ENCODE measurements at regions not wholly inside any gene's neighbourhood (a gene's known extent, or its start where the extent isn't known, plus 50 kb on each side); places are given as distances from the start of the nearest gene placed in this dataset.

DNA sequence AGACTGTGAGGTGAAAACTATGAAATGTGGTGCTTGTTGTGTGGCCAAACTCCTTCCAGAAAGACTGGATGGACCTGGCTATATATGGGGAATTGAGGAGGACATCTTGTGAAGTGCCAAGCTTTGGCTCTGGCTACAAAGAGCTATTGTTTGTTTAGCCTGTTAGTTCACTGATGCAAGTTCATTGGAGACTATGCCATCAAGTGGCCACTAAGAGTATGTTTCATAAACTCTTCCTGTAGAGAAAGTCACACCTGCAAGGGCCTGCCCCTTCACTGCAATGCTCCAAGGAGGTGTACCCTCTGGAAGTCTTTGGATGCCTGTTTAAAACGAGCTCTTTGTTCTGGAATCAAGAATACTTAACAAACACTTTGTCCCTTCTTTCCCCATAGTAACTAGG is 382.0 kb downstream of the GABRG1 start:
- TF ChIP-seq CTCF (IDR thresholded peaks at IDR 0.05; ENCODE audit: low read depth, low read length, poor library complexity, severe bottlenecking) (no peak), EZH2phosphoT487 (IDR thresholded peaks at IDR 0.05; ENCODE audit: borderline replicate concordance, low read length) (no peak)
- H3K4me2 ChIP-seq (ENCODE audit: low read length) = no peak overlapping the region
- H3K9me2 ChIP-seq (replicated peaks; ENCODE audit: control insufficient read depth, low read length) = no peaks in the 10 kb centered on the region
- no peaks in the 10 kb centered on the region for H3K79me2 ChIP-seq (ENCODE audit: control insufficient read depth, low read length)
- H3K27me3 ChIP-seq (ENCODE audit: control insufficient read depth, low read length) = no peaks in the 10 kb centered on the region
- H3K4me3 ChIP-seq (ENCODE audit: low read length) = no peak overlapping the region
- no peaks in the 10 kb centered on the region for H4K20me1 ChIP-seq (ENCODE audit: control insufficient read depth, insufficient read depth, low read depth, low read length)
- no peak overlapping the region for H3K27ac ChIP-seq (ENCODE audit: low read depth, low read length)
- no peaks in the 10 kb centered on the region for H3K9me3 ChIP-seq (ENCODE audit: control insufficient read depth, insufficient read depth, low read length)
- H3K36me3 ChIP-seq (ENCODE audit: control insufficient read depth, low read length) = no peaks in the 10 kb centered on the region
- no peaks in the 10 kb centered on the region for H3K4me1 ChIP-seq (ENCODE audit: control insufficient read depth, low read length)
- no peaks in the 10 kb centered on the region for H3F3A ChIP-seq (ENCODE audit: control insufficient read depth, insufficient read depth)

GRCh38 chr4:45732161-45732560 is 391.7 kb downstream of the GABRG1 start:
- Histone ChIP-seq H3F3A (ENCODE audit: control insufficient read depth, insufficient read depth) (no peaks in the 10 kb centered on the region), H3K9me2 (replicated peaks; ENCODE audit: control insufficient read depth, low read length) (no peaks in the 10 kb centered on the region), H3K4me3 (ENCODE audit: low read length) (no peak overlapping the region), H3K36me3 (ENCODE audit: control insufficient read depth, low read length) (no peaks in the 10 kb centered on the region), H3K79me2 (ENCODE audit: control insufficient read depth, low read length) (no peaks in the 10 kb centered on the region), H3K9me3 (ENCODE audit: control insufficient read depth, insufficient read depth, low read length) (no peaks in the 10 kb centered on the region), H3K4me2 (ENCODE audit: low read length) (no peak overlapping the region), H4K20me1 (ENCODE audit: control insufficient read depth, insufficient read depth, low read depth, low read length) (no peaks in the 10 kb centered on the region), H3K27me3 (ENCODE audit: control insufficient read depth, low read length) (no peaks in the 10 kb centered on the region), H3K27ac (ENCODE audit: low read depth, low read length) (no peak overlapping the region), H3K4me1 (ENCODE audit: control insufficient read depth, low read length) (no peaks in the 10 kb centered on the region)
- no peak for TF ChIP-seq CTCF (IDR thresholded peaks at IDR 0.05; ENCODE audit: low read depth, low read length, poor library complexity, severe bottlenecking)
- TF ChIP-seq EZH2phosphoT487 (IDR thresholded peaks at IDR 0.05; ENCODE audit: borderline replicate concordance, low read length) = no peak

DNA sequence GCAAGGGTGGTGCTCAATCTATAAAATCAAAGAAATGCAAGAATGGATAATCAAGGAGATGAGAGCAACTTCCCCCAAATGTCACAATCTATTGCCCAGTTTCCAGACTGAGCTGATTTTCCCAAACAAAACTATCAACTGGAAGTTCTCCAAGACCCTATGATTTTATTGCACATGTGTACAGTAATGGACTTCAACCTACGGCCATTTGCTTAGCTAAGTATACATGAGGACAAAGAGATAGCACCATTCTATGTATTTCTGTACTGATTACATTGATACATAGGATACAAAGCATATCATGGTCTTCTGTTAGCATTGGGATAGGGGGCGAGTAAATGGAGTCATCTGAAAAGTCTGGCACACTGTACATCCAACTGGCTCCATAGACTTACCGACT is 407.8 kb downstream of the GABRG1 start:
- no peak overlapping the region for H3K4me3 ChIP-seq (ENCODE audit: low read length)
- H3K27me3 ChIP-seq (ENCODE audit: control insufficient read depth, low read length) = no peaks in the 10 kb centered on the region
- no peak overlapping the region for H3K4me2 ChIP-seq (ENCODE audit: low read length)
- no peak overlapping the region for H3K27ac ChIP-seq (ENCODE audit: low read depth, low read length)
- no peaks in the 10 kb centered on the region for H3F3A ChIP-seq (ENCODE audit: control insufficient read depth, insufficient read depth)
- H4K20me1 ChIP-seq (ENCODE audit: control insufficient read depth, insufficient read depth, low read depth, low read length) = no peaks in the 10 kb centered on the region
- no peaks in the 10 kb centered on the region for H3K9me3 ChIP-seq (ENCODE audit: control insufficient read depth, insufficient read depth, low read length)
- H3K79me2 ChIP-seq (ENCODE audit: control insufficient read depth, low read length) = no peaks in the 10 kb centered on the region
- no peaks in the 10 kb centered on the region for H3K9me2 ChIP-seq (replicated peaks; ENCODE audit: control insufficient read depth, low read length)
- H3K36me3 ChIP-seq (ENCODE audit: control insufficient read depth, low read length) = no peaks in the 10 kb centered on the region
- TF ChIP-seq EZH2phosphoT487 (IDR thresholded peaks at IDR 0.05; ENCODE audit: borderline replicate concordance, low read length) (no peak), CTCF (IDR thresholded peaks at IDR 0.05; ENCODE audit: low read depth, low read length, poor library complexity, severe bottlenecking) (no peak)
- H3K4me1 ChIP-seq (ENCODE audit: control insufficient read depth, low read length) = no peaks in the 10 kb centered on the region

- Histone ChIP-seq H3F3A (ENCODE audit: control insufficient read depth, insufficient read depth) (no peaks in the 10 kb centered on the region), H3K4me3 (ENCODE audit: low read length) (no peak overlapping the region), H3K4me2 (ENCODE audit: low read length) (no peak overlapping the region), H3K27me3 (ENCODE audit: control insufficient read depth, low read length) (no peaks in the 10 kb centered on the region), H3K9me3 (ENCODE audit: control insufficient read depth, insufficient read depth, low read length) (no peaks in the 10 kb centered on the region), H3K4me1 (ENCODE audit: control insufficient read depth, low read length) (no peaks in the 10 kb centered on the region), H3K79me2 (ENCODE audit: control insufficient read depth, low read length) (no peaks in the 10 kb centered on the region), H3K9me2 (replicated peaks; ENCODE audit: control insufficient read depth, low read length) (no peaks in the 10 kb centered on the region), H3K27ac (ENCODE audit: low read depth, low read length) (no peak overlapping the region), H4K20me1 (ENCODE audit: control insufficient read depth, insufficient read depth, low read depth, low read length) (no peaks in the 10 kb centered on the region), H3K36me3 (ENCODE audit: control insufficient read depth, low read length) (no peaks in the 10 kb centered on the region)
- TF ChIP-seq CTCF (IDR thresholded peaks at IDR 0.05; ENCODE audit: low read depth, low read length, poor library complexity, severe bottlenecking) (no peak), EZH2phosphoT487 (IDR thresholded peaks at IDR 0.05; ENCODE audit: borderline replicate concordance, low read length) (no peak)
These were observed 409.9 kb downstream of the GABRG1 start for GRCh38 chr4:45713996-45714395.

Measured in DOHH2 (cell line).